OCI-M1 (cell line): ENCODE measurements at regions not wholly inside any gene's neighbourhood (a gene's known extent, or its start where the extent isn't known, plus 50 kb on each side); places are given as distances from the start of the nearest gene placed in this dataset.
"Not testable (repeated sequence)": the region's sequence is repeated elsewhere in the genome, so short reads cannot be mapped to it uniquely, and the experiment has no call there.

Experiments
- DNase-seq: peaks from one replicate; lab custom pipeline; 2025; lab: John Stamatoyannopoulos, UW

GRCh38 chr1:243996223-243996622 lies 54.9 kb upstream of the ZBTB18 start:
- DNase-seq: no peak

- DNase-seq: no peak
These were observed 59.4 kb upstream of the ZBTB18 start for GRCh38 chr1:243991650-243992049.

GRCh38 chr1:243984788-243985187 lies 66.3 kb upstream of the ZBTB18 start:
- DNase-seq: no peak

- no peak for DNase-seq
These were observed 68.5 kb upstream of the ZBTB18 start for GRCh38 chr1:243982447-243983018.

- no peak for DNase-seq
These were observed 70.6 kb upstream of the ZBTB18 start for GRCh38 chr1:243980471-243980870.

GRCh38 chr1:243980071-243980470 lies 71.0 kb upstream of the ZBTB18 start:
- DNase-seq: no peak

- DNase-seq: no peak
These were observed 71.7 kb upstream of the ZBTB18 start for GRCh38 chr1:243979396-243979795.

- no peak for DNase-seq
These were observed 74.0 kb upstream of the ZBTB18 start for GRCh38 chr1:243977094-243977493.

- no peak for DNase-seq
These were observed 76.4 kb upstream of the ZBTB18 start for GRCh38 chr1:243974451-243975292.

- no peak for DNase-seq
These were observed 77.9 kb upstream of the ZBTB18 start for GRCh38 chr1:243973169-243973568.

GRCh38 chr1:243970077-243970476 lies 81.0 kb upstream of the ZBTB18 start:
- DNase-seq: no peak

GRCh38 chr1:243968413-243968812 lies 82.7 kb upstream of the ZBTB18 start:
- DNase-seq: no peak

- DNase-seq: no peak
These were observed 86.2 kb upstream of the ZBTB18 start for GRCh38 chr1:243964915-243965314.

- no peak for DNase-seq
These were observed 87.5 kb upstream of the ZBTB18 start for GRCh38 chr1:243963571-243963970.

- no peak for DNase-seq
These were observed 88.5 kb upstream of the ZBTB18 start for GRCh38 chr1:243962541-243962940.

- DNase-seq: no peak
These were observed 91.1 kb upstream of the ZBTB18 start for GRCh38 chr1:243959998-243960397.

GRCh38 chr1:243957141-243957540 lies 93.9 kb upstream of the ZBTB18 start:
- DNase-seq: no peak

GRCh38 chr1:243956450-243956849 lies 94.6 kb upstream of the ZBTB18 start:
- DNase-seq: no peak

GRCh38 chr1:243951207-243951606 lies 99.9 kb upstream of the ZBTB18 start:
- DNase-seq: not testable (repeated sequence)

- no peak for DNase-seq
These were observed 100.1 kb upstream of the AKT3 start for GRCh38 chr1:243950166-243950565.

- DNase-seq: peak; percentile 4
These were observed 96.9 kb upstream of the AKT3 start for GRCh38 chr1:243946946-243947345.

- DNase-seq: peak; percentile 17
These were observed 96.2 kb upstream of the AKT3 start for GRCh38 chr1:243946253-243946652.

GRCh38 chr1:243945727-243946126 lies 95.7 kb upstream of the AKT3 start:
- DNase-seq: no peak
